GM23248 (cell line): ENCODE measurements at regions not wholly inside any gene's neighbourhood (a gene's known extent, or its start where the extent isn't known, plus 50 kb on each side); places are given as distances from the start of the nearest gene placed in this dataset.

Experiments
- EZH2 ChIP-seq: fragments of 200-600 bp; sonication (generic); IDR thresholded peaks from 2 replicates; pipeline ENCODE4 v1.6.1; 2018; ENCODE audit warnings: antibody characterized with exemption, mild to moderate bottlenecking; ENCODE audit not compliant: insufficient read depth, poor library complexity, severe bottlenecking
- EZH2phosphoT487 ChIP-seq: fragments of 200-600 bp; sonication (generic); IDR thresholded peaks from 2 replicates; pipeline ENCODE4 v1.6.1; 2018; ENCODE audit warnings: antibody characterized with exemption, moderate library complexity, mild to moderate bottlenecking, low read depth; ENCODE audit not compliant: insufficient read depth

GRCh38 chr11:91639359-91639758, 585.3 kb upstream of the FAT3 start:
- TF ChIP-seq EZH2 (no peak), EZH2phosphoT487 (no peak)
